Liver (tissue), 8 donors: ENCODE measurements at regions not wholly inside any gene's neighbourhood (a gene's known extent, or its start where the extent isn't known, plus 50 kb on each side); places are given as distances from the start of the nearest gene placed in this dataset.
"Not testable (repeated sequence)": the region's sequence is repeated elsewhere in the genome, so short reads cannot be mapped to it uniquely, and the experiment has no call there.

Source experiments
- DNase-seq: peaks from one replicate; pipeline ENCODE4 v3.0.0-alpha.2; 2017; ENCODE audit warnings: low spot score
- H3K27ac ChIP-seq, 2 donors: one replicate each; pipeline ENCODE4 v1.7.0; 2013; ENCODE audit warnings: inconsistent platforms in 2 of 2, low read length in 2 of 2, control low read depth in 1 of 2, low read depth in 1 of 2, mild to moderate bottlenecking in 1 of 2
- H3K27me3 ChIP-seq, 4 donors: one replicate each; pipeline versions ENCODE4 v1.6.1 to v1.7.0; 2013; ENCODE audit warnings: low read length in 3 of 4, inconsistent platforms in 1 of 4, mild to moderate bottlenecking in 1 of 4, moderate library complexity in 1 of 4; ENCODE audit not compliant: control insufficient read depth in 4 of 4, insufficient read depth in 4 of 4
- H3K36me3 ChIP-seq, 4 donors: one replicate each; pipeline versions ENCODE4 v1.6.1 to v1.7.0; 2013; ENCODE audit warnings: low read length in 3 of 4, mild to moderate bottlenecking in 3 of 4, low read depth in 1 of 4, moderate library complexity in 1 of 4; ENCODE audit not compliant: control insufficient read depth in 4 of 4, insufficient read depth in 3 of 4
- H3K4me1 ChIP-seq, 4 donors: one replicate each; pipeline versions ENCODE4 v1.6.1 to v1.7.0; 2013; ENCODE audit warnings: low read length in 3 of 4, mild to moderate bottlenecking in 3 of 4, moderate library complexity in 1 of 4; ENCODE audit not compliant: control insufficient read depth in 4 of 4, insufficient read depth in 4 of 4
- H3K4me3 ChIP-seq, 3 donors: one replicate each; pipeline versions ENCODE4 v1.6.1 to v1.7.0; 2013; ENCODE audit warnings: low read length in 3 of 3, control low read depth in 1 of 3, low read depth in 1 of 3, mild to moderate bottlenecking in 1 of 3
- H3K9ac ChIP-seq, 2 donors: one replicate each; pipeline ENCODE4 v1.7.0; 2013; ENCODE audit warnings: low read length in 2 of 2, mild to moderate bottlenecking in 2 of 2, moderate library complexity in 2 of 2, control low read depth in 1 of 2, low read depth in 1 of 2
- H3K9me3 ChIP-seq, 4 donors: one replicate each; pipeline versions ENCODE4 v1.6.1 to v1.7.0; 2013; ENCODE audit warnings: low read length in 3 of 4; ENCODE audit not compliant: control insufficient read depth in 4 of 4
- RAD21 ChIP-seq, 2 donors: IDR thresholded peaks; 2 replicates each; pipeline ENCODE4 v1.6.1; 2016; ENCODE audit warnings: antibody characterized with exemption in 2 of 2, mild to moderate bottlenecking in 2 of 2
- YY1 ChIP-seq: IDR thresholded peaks from 2 replicates; pipeline ENCODE4 v1.6.1; 2016; ENCODE audit warnings: antibody characterized with exemption, mild to moderate bottlenecking
- WGBS: extraction: QIAGEN DNeasy Blood & Tissue Kit; methylation state at CpG from one replicate; pipeline ENCODE4 v1.1.7; 2013; 5-methylcytosine and 5-hydroxymethylcytosine counted together
- TF ChIP-seq, protein P1 (sequence below): fragments of 150-350 bp; IDR thresholded peaks from 2 replicates; pipeline ENCODE4 v1.5.1; 2017; ENCODE audit warnings: improper control_type of control experiment, low read depth, low read length; ENCODE audit not compliant: missing input control
- donor health status: healthy.
- donor health status: healthy.
- donor health status: healthy.
- donor health status: healthy.
- donor health status: healthy.

DNA sequence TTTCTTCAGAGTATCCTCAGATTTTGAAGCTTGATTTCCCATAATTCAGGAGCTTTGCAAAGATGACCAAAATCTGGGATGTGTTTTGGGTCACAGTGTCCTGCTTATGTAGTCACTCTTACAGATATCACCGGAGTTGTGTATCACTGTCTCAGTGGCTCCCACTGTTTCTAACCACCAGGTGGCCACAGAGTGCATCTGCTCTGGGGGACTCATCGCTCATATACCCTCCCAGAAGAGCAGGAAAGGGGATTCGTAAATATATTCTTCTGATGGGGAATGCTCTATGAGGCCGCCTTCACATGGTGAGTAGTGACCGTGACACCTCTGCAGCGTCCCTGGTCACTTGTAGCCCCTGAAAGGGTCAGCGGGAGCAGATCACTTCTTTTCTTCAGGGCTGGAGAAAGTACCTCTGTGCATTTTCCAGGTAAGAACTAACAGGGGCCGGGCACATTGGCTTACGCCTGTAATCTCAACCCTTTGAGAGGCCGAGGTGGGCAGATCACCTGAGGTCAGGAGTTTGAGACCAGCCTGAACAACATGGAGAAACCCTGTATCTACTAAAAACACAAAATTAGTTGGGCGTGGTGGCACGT, 249.4 kb upstream of the NOTCH2NLA start:
- H3K27ac ChIP-seq, H3K4me3 ChIP-seq, H3K27me3 ChIP-seq, H3K9me3 ChIP-seq, H3K4me1 ChIP-seq, H3K36me3 ChIP-seq, H3K9ac ChIP-seq, DNase-seq: not testable (repeated sequence)
- TF ChIP-seq RAD21 (IDR thresholded peaks at IDR 0.05): peak; percentile 54 to 63
- TF ChIP-seq, protein P1, sequence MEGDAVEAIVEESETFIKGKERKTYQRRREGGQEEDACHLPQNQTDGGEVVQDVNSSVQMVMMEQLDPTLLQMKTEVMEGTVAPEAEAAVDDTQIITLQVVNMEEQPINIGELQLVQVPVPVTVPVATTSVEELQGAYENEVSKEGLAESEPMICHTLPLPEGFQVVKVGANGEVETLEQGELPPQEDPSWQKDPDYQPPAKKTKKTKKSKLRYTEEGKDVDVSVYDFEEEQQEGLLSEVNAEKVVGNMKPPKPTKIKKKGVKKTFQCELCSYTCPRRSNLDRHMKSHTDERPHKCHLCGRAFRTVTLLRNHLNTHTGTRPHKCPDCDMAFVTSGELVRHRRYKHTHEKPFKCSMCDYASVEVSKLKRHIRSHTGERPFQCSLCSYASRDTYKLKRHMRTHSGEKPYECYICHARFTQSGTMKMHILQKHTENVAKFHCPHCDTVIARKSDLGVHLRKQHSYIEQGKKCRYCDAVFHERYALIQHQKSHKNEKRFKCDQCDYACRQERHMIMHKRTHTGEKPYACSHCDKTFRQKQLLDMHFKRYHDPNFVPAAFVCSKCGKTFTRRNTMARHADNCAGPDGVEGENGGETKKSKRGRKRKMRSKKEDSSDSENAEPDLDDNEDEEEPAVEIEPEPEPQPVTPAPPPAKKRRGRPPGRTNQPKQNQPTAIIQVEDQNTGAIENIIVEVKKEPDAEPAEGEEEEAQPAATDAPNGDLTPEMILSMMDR: peak; percentile 41
- 50% methylated on average over 12 of the region's 12 CpGs for WGBS

DNA sequence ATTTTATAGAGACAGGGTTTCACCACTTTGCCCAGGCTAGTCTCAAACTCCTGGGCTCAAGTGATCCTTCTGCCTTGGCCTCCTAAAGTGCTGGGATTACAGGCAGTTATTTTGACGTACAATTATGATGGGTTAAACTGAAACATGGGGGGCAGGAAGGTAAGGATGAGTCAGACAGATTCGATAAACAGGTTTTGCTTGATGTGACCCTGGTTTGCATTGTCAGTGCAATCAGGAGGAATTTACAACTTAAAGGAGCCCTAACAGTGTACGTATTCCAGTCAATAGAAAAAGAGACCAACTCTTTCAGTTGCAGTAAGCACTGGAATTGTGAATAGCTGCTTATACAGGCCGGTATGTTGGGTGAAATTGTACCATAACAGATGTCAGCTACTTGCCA, 246.3 kb upstream of the NOTCH2NLA start:
- not testable (repeated sequence) for H3K27ac ChIP-seq, H3K4me3 ChIP-seq, H3K36me3 ChIP-seq, H3K4me1 ChIP-seq, H3K27me3 ChIP-seq, H3K9ac ChIP-seq, H3K9me3 ChIP-seq, DNase-seq
- WGBS: 86% methylated on average over 4 of the region's 4 CpGs

DNA sequence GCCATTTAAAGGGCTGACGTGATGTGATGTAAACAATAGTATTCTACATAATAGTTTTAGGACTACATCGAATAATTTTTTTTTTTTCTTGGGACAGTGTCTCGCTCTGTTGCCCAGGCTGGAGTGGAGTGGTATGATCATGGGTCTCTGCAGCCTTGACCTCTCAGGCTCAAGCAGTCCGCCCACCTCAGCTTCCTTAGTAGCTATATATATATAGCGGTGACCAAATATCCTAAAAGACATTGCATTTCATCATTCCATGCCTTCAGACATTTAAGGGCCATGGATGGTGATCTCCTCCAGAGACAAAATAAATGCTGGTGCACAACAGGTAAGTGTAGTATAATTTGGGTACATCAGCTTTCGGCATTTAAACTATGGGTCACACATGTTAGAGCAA, 245.4 kb upstream of the NOTCH2NLA start:
- H3K27ac ChIP-seq, DNase-seq, H3K9me3 ChIP-seq, H3K36me3 ChIP-seq, H3K4me3 ChIP-seq, H3K9ac ChIP-seq, H3K27me3 ChIP-seq, H3K4me1 ChIP-seq: not testable (repeated sequence)
- WGBS: 92% methylated on average over 6 of the region's 6 CpGs

DNA sequence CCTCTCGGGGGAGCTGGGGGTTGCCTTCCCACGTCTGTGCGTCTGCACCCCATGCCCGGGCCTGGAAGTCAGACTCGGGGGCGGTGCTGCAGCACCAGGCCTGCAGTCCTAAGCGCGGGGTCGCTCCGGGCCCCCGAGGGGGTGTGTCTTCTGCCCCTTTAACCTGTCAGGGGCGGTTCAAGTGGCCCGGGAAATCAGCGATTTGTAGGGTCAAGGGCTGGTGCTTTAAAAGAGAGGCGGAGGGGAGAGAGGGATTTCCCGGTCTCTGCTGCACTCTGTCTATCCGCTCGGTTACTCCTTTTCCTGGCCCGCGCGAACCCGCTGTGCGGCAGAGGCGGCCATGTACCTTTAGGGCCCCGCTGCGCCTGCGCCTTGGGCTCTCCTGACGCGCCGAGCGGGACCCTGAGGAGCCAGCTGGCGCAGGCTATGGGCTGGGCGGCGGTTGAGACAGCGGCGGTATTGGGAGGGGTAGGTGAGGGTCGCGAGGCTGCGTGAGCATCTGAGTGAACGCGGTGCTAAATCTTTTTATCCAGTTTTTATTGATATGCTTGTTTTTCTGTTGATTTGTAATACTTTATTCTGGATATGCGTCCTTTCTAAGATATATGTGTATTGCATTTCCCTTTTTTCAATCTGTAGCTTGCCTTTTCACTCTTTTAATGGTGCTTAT, 243.5 kb upstream of the NOTCH2NLA start:
- not testable (repeated sequence) for H3K27me3 ChIP-seq, H3K27ac ChIP-seq, H3K9me3 ChIP-seq, H3K4me1 ChIP-seq, H3K36me3 ChIP-seq, H3K9ac ChIP-seq
- WGBS: 4% methylated on average over 42 of the region's 42 CpGs
- peak overlapping the region in 2 of 3 donors; percentile 31 to 39 for H3K4me3 ChIP-seq
- TF ChIP-seq YY1: peak; percentile 70
- peak; percentile 46 for DNase-seq

DNA sequence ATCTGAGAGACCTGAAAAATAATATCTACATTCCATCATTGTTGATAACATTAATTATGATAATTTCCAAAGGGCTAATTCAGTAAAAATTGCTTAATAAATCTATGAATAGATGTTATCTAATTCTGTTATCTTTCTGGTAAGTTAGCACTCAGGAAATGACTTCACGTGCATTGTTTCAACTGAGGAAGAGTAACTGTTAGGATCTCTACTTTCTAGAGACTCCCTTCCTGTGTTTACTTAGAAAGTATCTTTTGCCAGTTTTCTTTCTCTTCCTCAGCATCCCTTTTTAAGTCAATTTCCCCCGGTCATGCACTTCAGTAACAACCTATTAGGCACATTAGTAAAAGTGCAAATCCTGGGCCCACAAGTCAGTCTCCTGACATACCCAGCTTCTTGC, 231.1 kb upstream of the NOTCH2NLA start:
- H3K27me3 ChIP-seq, DNase-seq, H3K4me3 ChIP-seq, H3K27ac ChIP-seq, H3K36me3 ChIP-seq, H3K9ac ChIP-seq, H3K4me1 ChIP-seq, H3K9me3 ChIP-seq: not testable (repeated sequence)
- WGBS: no CpG with 5 or more reads among the region's 2 CpGs

DNA sequence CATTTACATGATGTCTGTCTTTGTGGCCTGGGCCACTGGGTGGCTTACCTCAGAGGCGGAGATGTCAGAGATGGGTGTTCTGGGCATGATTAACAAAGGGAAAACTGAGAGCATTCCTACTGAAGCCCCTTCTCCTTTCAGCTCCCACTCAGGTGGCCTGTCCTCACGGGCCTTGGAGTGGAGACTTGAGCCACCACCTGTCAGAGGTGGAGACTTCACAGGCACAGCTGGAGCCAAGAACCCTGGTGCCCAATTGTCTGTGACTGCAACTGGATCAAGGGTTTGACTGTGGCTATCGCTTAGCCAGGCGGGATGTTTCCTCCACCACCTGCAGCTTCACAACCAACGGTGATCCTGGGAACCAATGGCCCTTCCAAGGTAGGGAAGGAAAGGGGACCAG, 230.5 kb upstream of the NOTCH2NLA start:
- not testable (repeated sequence) for H3K36me3 ChIP-seq, H3K4me3 ChIP-seq, H3K27ac ChIP-seq, H3K9ac ChIP-seq, H3K4me1 ChIP-seq, DNase-seq, H3K9me3 ChIP-seq, H3K27me3 ChIP-seq
- WGBS: 94% methylated on average over 5 of the region's 5 CpGs

DNA sequence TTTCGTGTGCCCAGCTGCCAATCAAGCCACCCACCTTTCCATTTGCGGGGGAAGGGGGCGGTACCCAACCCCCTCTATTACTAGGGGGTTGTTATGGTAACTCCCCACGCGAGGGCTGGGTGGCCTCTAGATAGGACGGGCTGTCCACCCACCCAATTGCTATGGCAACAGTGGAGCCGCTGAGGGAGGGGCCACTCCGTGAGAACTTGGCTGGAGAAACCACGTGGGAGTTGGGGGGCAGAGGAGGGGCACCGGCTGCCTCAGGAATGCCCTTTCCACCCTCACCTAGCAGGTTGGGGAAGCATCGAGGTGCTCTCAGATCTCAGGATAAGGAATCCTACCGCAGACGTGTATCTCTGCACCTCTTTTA, 220.0 kb upstream of the NOTCH2NLA start:
- H3K9ac ChIP-seq, H3K9me3 ChIP-seq, H3K4me1 ChIP-seq, H3K36me3 ChIP-seq, H3K27ac ChIP-seq, DNase-seq, H3K27me3 ChIP-seq, H3K4me3 ChIP-seq: not testable (repeated sequence)
- 21% methylated on average over 2 of the region's 13 CpGs for WGBS
